LNCaP clone FGC (cell line): ENCODE measurements at regions not wholly inside any gene's neighbourhood (a gene's known extent, or its start where the extent isn't known, plus 50 kb on each side); places are given as distances from the start of the nearest gene placed in this dataset.
"Not testable (repeated sequence)": the region's sequence is repeated elsewhere in the genome, so short reads cannot be mapped to it uniquely, and the experiment has no call there.

Experiments used
- DNase-seq: peaks from one replicate; pipeline ENCODE4 v3.0.0-alpha.2; 2011; ENCODE audit warnings: low read depth
- H3K4me3 ChIP-seq: 2 replicates; pipeline ENCODE4 v1.5.1; 2011; ENCODE audit warnings: mild to moderate bottlenecking, low read depth, low read length, control low read depth
- CTCF ChIP-seq: IDR thresholded peaks from 2 replicates; pipeline ENCODE4 v1.5.1; 2012; ENCODE audit warnings: mild to moderate bottlenecking; ENCODE audit not compliant: control insufficient read depth, insufficient read depth; ENCODE audit errors: extremely low read depth

GRCh38 chrX:88828011-88828410, 81.0 kb downstream of the CPXCR1 start:
- DNase-seq: no peak
- no peak overlapping the region for H3K4me3 ChIP-seq
- no peak for TF ChIP-seq CTCF

GRCh38 chrX:88830111-88830510, 83.1 kb downstream of the CPXCR1 start:
- H3K4me3 ChIP-seq: no peak overlapping the region
- no peak for TF ChIP-seq CTCF
- DNase-seq: no peak

- not testable (repeated sequence) for DNase-seq, H3K4me3 ChIP-seq
Observed at GRCh38 chrX:88837721-88838120, 90.7 kb downstream of the CPXCR1 start.

- DNase-seq: no peak
- H3K4me3 ChIP-seq: no peak overlapping the region
- TF ChIP-seq CTCF: no peak
Observed at GRCh38 chrX:88838392-88838791, 91.4 kb downstream of the CPXCR1 start.

GRCh38 chrX:88843841-88844240, 96.8 kb downstream of the CPXCR1 start:
- H3K4me3 ChIP-seq, DNase-seq: not testable (repeated sequence)

- no peak for DNase-seq
- no peak overlapping the region for H3K4me3 ChIP-seq
- no peak for TF ChIP-seq CTCF
Observed at GRCh38 chrX:88853925-88854324, 106.9 kb downstream of the CPXCR1 start.

- no peak overlapping the region for H3K4me3 ChIP-seq
- TF ChIP-seq CTCF: no peak
- no peak for DNase-seq
Observed at GRCh38 chrX:88863726-88864125, 116.7 kb downstream of the CPXCR1 start.

- no peak for DNase-seq
- no peak for TF ChIP-seq CTCF
- H3K4me3 ChIP-seq: no peak overlapping the region
Observed at GRCh38 chrX:88865634-88866033, 118.6 kb downstream of the CPXCR1 start.
